Activated CD8-positive, alpha-beta memory T cell treated with anti-CD3 and anti-CD28 coated beads, Interleukin-2, amount 10 ng/mL, durations not matched to agents 7 days and 5 days (primary cell): ENCODE measurements at regions not wholly inside any gene's neighbourhood (a gene's known extent, or its start where the extent isn't known, plus 50 kb on each side); places are given as distances from the start of the nearest gene placed in this dataset.

Experiments used
- ATAC-seq: fragments of 150-1000 bp; cut with Tn5 transposase; one replicate; pipeline ENCODE4 v1.10.0; 2021; ENCODE audit warnings: moderate library complexity
- CTCF ChIA-PET: fragments of 350-600 bp; sonication (Branson Sonifier 250); formaldehyde crosslinking; loops from one replicate; lab custom pipeline; 2021; ENCODE audit warnings: antibody characterized with exemption; lab: Charles Lee
- DNase-seq: peaks from one replicate; pipeline ENCODE4 v3.0.0-alpha.2; 2020
- H3K27ac Mint-ChIP-seq: one replicate; pipeline ENCODE4 v1.8.0; 2021; ENCODE audit warnings: mild to moderate bottlenecking, mixed read lengths
- H3K27me3 Mint-ChIP-seq: one replicate; pipeline ENCODE4 v1.8.0; 2021; ENCODE audit warnings: mixed read lengths
- H3K36me3 Mint-ChIP-seq: one replicate; pipeline ENCODE4 v1.8.0; 2021; ENCODE audit warnings: mild to moderate bottlenecking, mixed read lengths
- H3K4me1 Mint-ChIP-seq: one replicate; pipeline ENCODE4 v1.8.0; 2021; ENCODE audit warnings: mixed read lengths
- H3K4me3 Mint-ChIP-seq: one replicate; pipeline ENCODE4 v1.8.0; 2021; ENCODE audit warnings: mild to moderate bottlenecking, moderate library complexity, mixed read lengths
- H3K9me3 Mint-ChIP-seq: one replicate; pipeline ENCODE4 v1.8.0; 2022; ENCODE audit warnings: low read depth, mixed read lengths

- Mint-ChIP-seq H3K36me3 (no peaks in the 10 kb centered on the region), H3K27ac (no peak overlapping the region), H3K4me1 (no peaks in the 10 kb centered on the region), H3K27me3 (no peaks in the 10 kb centered on the region), H3K9me3 (peaks cover 5% of the 10 kb centered on the region), H3K4me3 (no peak overlapping the region)
- ATAC-seq (no peak), DNase-seq (no peak)
- CTCF ChIA-PET: no interaction called here
Observed at GRCh38 chr3:118714800-118715199, 319.8 kb downstream of the IGSF11 start.

DNA sequence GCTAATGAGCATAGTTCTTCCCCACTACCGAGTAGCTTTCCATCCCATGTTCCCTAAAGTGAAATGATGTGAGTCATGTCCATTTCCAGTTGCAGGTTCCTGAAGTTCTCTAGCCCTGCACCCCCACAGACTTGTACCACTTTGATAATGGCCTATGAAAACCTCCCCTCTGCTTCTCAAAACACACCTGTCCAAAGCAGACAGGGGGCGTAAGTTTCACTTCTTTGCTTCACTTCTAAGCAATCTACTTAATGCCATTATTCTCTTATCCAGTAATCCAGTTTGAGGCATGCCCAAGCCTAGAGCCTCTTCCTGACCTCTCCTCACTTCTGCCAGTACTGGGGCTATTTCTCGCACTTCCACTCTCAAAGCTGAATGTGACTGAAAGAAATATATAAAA is 305.1 kb downstream of the IGSF11 start:
- no peak overlapping the region for H3K27ac Mint-ChIP-seq
- H3K4me1 Mint-ChIP-seq: no peaks in the 10 kb centered on the region
- DNase-seq (no peak), ATAC-seq (no peak)
- no peaks in the 10 kb centered on the region for H3K27me3 Mint-ChIP-seq
- H3K36me3 Mint-ChIP-seq: no peaks in the 10 kb centered on the region
- H3K4me3 Mint-ChIP-seq: no peak overlapping the region
- CTCF ChIA-PET: no interaction called here
- no peaks in the 10 kb centered on the region for H3K9me3 Mint-ChIP-seq

GRCh38 chr3:118734664-118735063 is 300.0 kb downstream of the IGSF11 start:
- Mint-ChIP-seq H3K9me3 (no peaks in the 10 kb centered on the region), H3K4me1 (no peaks in the 10 kb centered on the region), H3K27ac (no peak overlapping the region), H3K27me3 (no peaks in the 10 kb centered on the region), H3K36me3 (no peaks in the 10 kb centered on the region), H3K4me3 (no peak overlapping the region)
- DNase-seq: no peak
- CTCF ChIA-PET: no interaction called here
- no peak for ATAC-seq

- Mint-ChIP-seq H3K27ac (no peak overlapping the region), H3K36me3 (no peaks in the 10 kb centered on the region), H3K9me3 (no peaks in the 10 kb centered on the region), H3K27me3 (no peaks in the 10 kb centered on the region), H3K4me3 (no peak overlapping the region), H3K4me1 (no peaks in the 10 kb centered on the region)
- CTCF ChIA-PET: no interaction called here
- ATAC-seq (no peak), DNase-seq (no peak)
Observed at GRCh38 chr3:118736107-118736506, 298.5 kb downstream of the IGSF11 start.

DNA sequence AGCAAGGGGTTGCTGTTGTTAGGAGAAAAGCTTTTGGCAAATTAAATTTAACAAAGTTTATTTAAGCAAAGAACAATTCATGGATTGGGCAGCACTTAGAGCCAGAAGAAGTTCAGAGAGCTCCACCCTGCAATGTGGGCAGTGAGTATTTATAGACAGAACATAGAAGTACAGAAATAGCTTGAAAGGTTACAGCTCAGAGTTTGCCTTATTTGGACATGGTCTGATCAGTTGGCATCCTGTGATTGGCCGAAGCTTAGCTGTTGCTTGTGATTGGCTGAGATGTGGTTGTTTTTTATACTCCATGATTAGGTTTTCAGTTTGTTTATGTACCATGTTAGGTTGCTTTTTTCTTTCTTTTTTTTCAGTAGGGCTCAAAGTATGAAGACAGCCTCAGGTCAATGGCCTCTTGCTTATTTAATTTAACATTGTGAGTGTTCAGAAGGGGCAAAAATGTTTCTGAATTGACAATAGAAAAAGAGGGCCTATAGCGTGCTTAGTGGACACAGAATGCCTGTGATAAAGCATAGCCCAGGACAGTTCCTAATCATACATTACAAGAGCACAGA is 293.8 kb downstream of the IGSF11 start:
- Mint-ChIP-seq H3K36me3 (no peaks in the 10 kb centered on the region), H3K9me3 (no peaks in the 10 kb centered on the region), H3K4me3 (no peak overlapping the region), H3K4me1 (no peaks in the 10 kb centered on the region), H3K27me3 (no peaks in the 10 kb centered on the region), H3K27ac (no peak overlapping the region)
- CTCF ChIA-PET: no interaction called here
- ATAC-seq: no peak
- no peak for DNase-seq

DNA sequence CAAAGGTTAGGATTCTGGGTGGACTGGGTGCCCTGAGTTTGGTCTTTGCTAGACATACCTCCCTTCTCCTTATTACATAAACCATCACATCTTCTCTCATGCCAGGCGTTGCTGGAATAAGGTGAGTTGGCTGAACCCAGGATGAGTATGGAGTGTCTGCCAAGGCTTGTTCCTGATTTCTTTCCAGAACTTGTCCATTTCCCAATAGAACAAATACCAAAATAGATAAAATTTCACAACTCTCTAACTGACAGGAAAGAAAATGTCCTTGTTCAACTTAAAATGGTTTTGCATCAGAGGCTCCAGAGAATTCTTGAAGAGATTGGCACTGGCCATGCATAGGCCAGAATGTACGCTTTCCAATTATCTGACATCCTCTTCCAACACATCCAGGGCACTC is 291.9 kb downstream of the IGSF11 start:
- Mint-ChIP-seq H3K27ac (no peak overlapping the region), H3K27me3 (no peaks in the 10 kb centered on the region), H3K4me3 (no peak overlapping the region), H3K9me3 (no peaks in the 10 kb centered on the region), H3K4me1 (no peaks in the 10 kb centered on the region), H3K36me3 (no peaks in the 10 kb centered on the region)
- no peak for ATAC-seq
- CTCF ChIA-PET: no interaction called here
- DNase-seq: no peak

DNA sequence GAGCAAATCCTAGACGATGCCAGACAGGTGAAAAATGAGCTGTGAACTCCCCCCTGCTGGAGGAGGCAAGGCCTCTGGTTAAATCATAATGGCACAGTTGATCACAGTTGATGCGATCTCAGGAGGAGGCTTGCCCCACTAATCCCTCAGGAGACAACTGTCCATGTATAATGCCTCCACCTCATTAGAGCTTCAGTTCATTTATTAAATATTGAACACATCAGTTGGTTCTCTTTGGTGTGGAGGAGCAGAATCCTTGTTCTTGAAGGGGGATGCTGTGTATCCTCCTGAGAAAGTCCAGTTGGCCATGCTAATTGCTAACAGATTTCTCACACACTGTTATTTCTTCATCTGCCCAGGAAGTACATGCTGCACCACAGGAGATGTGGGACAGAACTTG is 290.5 kb downstream of the IGSF11 start:
- no peaks in the 10 kb centered on the region for H3K4me1 Mint-ChIP-seq
- CTCF ChIA-PET: no interaction called here
- no peak for ATAC-seq
- DNase-seq: no peak
- no peaks in the 10 kb centered on the region for H3K9me3 Mint-ChIP-seq
- no peak overlapping the region for H3K27ac Mint-ChIP-seq
- H3K27me3 Mint-ChIP-seq: no peaks in the 10 kb centered on the region
- no peaks in the 10 kb centered on the region for H3K36me3 Mint-ChIP-seq
- H3K4me3 Mint-ChIP-seq: no peak overlapping the region

- CTCF ChIA-PET: no interaction called here
- H3K4me3 Mint-ChIP-seq: no peak overlapping the region
Observed at GRCh38 chr3:118754406-118755252, 280.0 kb downstream of the IGSF11 start.

GRCh38 chr3:118755253-118755801 is 279.3 kb downstream of the IGSF11 start:
- CTCF ChIA-PET: no interaction called here
- no peaks in the 10 kb centered on the region for H3K4me1 Mint-ChIP-seq
- H3K27ac Mint-ChIP-seq: no peak overlapping the region
- DNase-seq (no peak), ATAC-seq (no peak)
- H3K36me3 Mint-ChIP-seq: no peaks in the 10 kb centered on the region
- no peak overlapping the region for H3K4me3 Mint-ChIP-seq
- no peaks in the 10 kb centered on the region for H3K9me3 Mint-ChIP-seq
- peaks cover 2% of the 10 kb centered on the region for H3K27me3 Mint-ChIP-seq

More at GRCh38 chr3:118754406-118755252, 280.0 kb downstream of the IGSF11 start:
- no peaks in the 10 kb centered on the region for H3K9me3 Mint-ChIP-seq
- peaks cover 2% of the 10 kb centered on the region for H3K27me3 Mint-ChIP-seq
- H3K4me1 Mint-ChIP-seq: no peaks in the 10 kb centered on the region
- DNase-seq: no peak
- no peak overlapping the region for H3K27ac Mint-ChIP-seq
- H3K36me3 Mint-ChIP-seq: no peaks in the 10 kb centered on the region
- no peak for ATAC-seq

DNA sequence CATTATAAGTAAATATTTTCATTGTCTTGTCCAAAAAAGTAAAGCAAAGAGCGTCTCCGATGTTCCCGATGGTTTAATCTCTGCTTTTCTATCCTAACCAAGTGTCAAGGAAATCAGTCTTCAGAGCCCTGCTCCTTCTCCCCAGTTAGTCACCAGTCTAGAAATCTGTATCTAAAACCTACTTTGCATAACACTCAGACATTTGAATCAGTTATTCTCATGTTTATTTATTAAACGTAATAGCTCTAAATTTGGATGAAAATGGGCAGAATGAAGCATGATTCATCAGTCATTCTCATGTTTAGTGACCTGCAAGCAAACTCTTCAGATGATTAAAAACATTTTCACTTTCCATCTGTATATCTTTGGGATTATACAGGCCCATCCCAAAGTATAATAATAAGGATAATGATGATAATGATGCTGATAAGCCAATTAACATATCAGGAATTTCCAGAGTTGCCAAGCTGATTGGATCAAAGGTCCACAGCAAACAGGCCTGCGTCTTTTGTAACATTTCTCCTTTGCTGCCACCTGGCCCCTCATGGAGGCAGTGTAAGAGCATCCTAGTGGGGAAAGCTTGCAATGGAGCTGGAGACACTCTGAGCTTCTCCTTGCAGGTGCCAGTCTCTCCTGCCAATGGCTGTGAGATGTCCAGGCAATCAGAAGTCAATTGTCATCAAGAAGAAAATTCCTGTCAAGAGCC is 273.9 kb downstream of the IGSF11 start:
- Mint-ChIP-seq H3K4me1 (no peaks in the 10 kb centered on the region), H3K4me3 (no peak overlapping the region), H3K9me3 (no peaks in the 10 kb centered on the region), H3K27ac (no peak overlapping the region), H3K27me3 (no peaks in the 10 kb centered on the region), H3K36me3 (no peaks in the 10 kb centered on the region)
- CTCF ChIA-PET: no interaction called here
- no peak for DNase-seq
- no peak for ATAC-seq

GRCh38 chr3:118761291-118761606 is 273.4 kb downstream of the IGSF11 start:
- no peaks in the 10 kb centered on the region for H3K27me3 Mint-ChIP-seq
- H3K4me1 Mint-ChIP-seq: no peaks in the 10 kb centered on the region
- H3K9me3 Mint-ChIP-seq: no peaks in the 10 kb centered on the region
- CTCF ChIA-PET: no interaction called here
- DNase-seq: no peak
- ATAC-seq: no peak
- H3K4me3 Mint-ChIP-seq: no peak overlapping the region
- H3K36me3 Mint-ChIP-seq: no peaks in the 10 kb centered on the region
- no peak overlapping the region for H3K27ac Mint-ChIP-seq

DNA sequence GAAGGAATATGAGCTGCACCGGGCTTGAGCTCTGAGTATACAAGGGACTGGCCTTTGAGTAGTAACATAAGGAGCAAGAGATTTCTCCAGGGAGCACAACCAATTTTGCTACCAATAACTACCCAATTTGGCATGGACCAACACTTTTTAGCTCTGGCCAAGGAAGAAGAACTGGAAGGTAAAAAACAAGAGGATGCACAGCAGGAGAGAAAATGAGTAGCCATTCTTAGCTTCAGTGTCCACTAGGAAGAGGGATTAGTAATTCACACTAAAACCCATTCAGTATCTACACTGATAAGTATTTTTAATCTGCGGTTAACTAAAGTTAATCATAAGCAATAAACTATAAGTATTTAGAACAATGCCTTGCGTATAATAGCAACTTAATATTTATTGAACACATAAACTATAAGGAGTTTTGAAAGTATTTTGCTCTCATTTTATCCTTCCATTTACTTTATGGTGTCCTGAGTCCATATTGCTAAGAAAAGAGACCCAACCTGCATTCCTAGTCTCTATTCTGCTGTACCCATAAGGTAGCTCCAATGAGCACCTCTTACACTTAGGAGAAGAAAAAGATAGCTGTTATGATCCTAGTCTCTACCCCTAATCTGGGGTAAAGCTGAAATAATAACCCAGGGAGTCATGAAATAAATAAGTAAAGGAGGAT is 268.9 kb downstream of the IGSF11 start:
- DNase-seq (no peak), ATAC-seq (no peak)
- CTCF ChIA-PET: no interaction called here
- Mint-ChIP-seq H3K4me3 (no peak overlapping the region), H3K36me3 (no peaks in the 10 kb centered on the region), H3K27me3 (no peaks in the 10 kb centered on the region), H3K4me1 (no peaks in the 10 kb centered on the region), H3K9me3 (no peaks in the 10 kb centered on the region), H3K27ac (no peak overlapping the region)

DNA sequence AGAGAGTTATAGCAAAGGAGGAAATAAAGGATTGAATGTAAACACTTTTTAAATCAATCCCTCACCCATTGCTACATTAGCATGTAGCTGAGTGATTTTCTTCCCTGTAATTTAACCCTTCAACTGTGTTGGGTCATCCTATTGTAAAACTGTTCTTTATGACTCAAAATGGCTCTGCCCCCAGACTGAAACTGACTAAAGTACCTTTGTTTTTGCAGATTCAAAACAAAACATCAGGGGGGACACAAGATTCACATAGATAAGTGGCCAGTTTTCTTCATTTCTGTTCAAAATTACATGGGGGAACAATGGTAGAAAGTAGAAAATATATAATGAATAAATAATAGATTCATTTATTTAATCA is 268.4 kb downstream of the IGSF11 start:
- ATAC-seq: no peak
- Mint-ChIP-seq H3K27ac (no peak overlapping the region), H3K9me3 (no peaks in the 10 kb centered on the region), H3K4me3 (no peak overlapping the region), H3K4me1 (no peaks in the 10 kb centered on the region), H3K27me3 (no peaks in the 10 kb centered on the region), H3K36me3 (no peaks in the 10 kb centered on the region)
- no peak for DNase-seq
- CTCF ChIA-PET: no interaction called here
